ENCODE measurements at regions not wholly inside any gene's neighbourhood (a gene's known extent, or its start where the extent isn't known, plus 50 kb on each side); places are given as distances from the start of the nearest gene placed in this dataset.
A peak's percentile ranks its signal among the peaks of the same experiment; 100 is the strongest.

- Histone ChIP-seq H3K79me2 (ENCODE audit: insufficient read depth, low read length) (no peaks in the 10 kb centered on the region), H3K4me1 (ENCODE audit: insufficient read depth, low read length) (no peaks in the 10 kb centered on the region), H3K27ac (ENCODE audit: insufficient read length, low read depth, low read length) (no peak overlapping the region), H2BK120ac (ENCODE audit: low read depth, low read length, poor library complexity, severe bottlenecking) (no peak overlapping the region), H3T11ph (ENCODE audit: low read length) (no peak overlapping the region), H3K23me2 (ENCODE audit: insufficient read length, low read depth, low read length, poor library complexity, severe bottlenecking) (no peaks in the 10 kb centered on the region), H2BK20ac (ENCODE audit: low read depth, low read length, poor library complexity, severe bottlenecking) (no peak overlapping the region), H4K20me1 (ENCODE audit: control insufficient read depth, insufficient read depth, insufficient read length) (no peaks in the 10 kb centered on the region), H2AK5ac (ENCODE audit: insufficient read length, low read length) (no peak overlapping the region), H3K4ac (ENCODE audit: low read depth, low read length) (no peak overlapping the region), H3K18ac (ENCODE audit: insufficient read length, low read depth, low read length) (no peak overlapping the region), H3K79me1 (ENCODE audit: insufficient read depth, low read depth, low read length, poor library complexity, severe bottlenecking) (no peaks in the 10 kb centered on the region), H3K23ac (ENCODE audit: insufficient read length, low read depth, low read length) (no peak overlapping the region), H4K5ac (ENCODE audit: insufficient read length, low read depth, low read length) (no peak overlapping the region), H4K8ac (replicated peaks; ENCODE audit: insufficient read length, low read depth, low read length) (no peak overlapping the region), H3K14ac (ENCODE audit: insufficient read depth, low read length) (no peak overlapping the region), H2AFZ (ENCODE audit: low read length) (no peak overlapping the region), H4K91ac (ENCODE audit: insufficient read length, low read depth, low read length) (no peak overlapping the region), H3K9ac (ENCODE audit: extremely low read depth, insufficient read length, low read length) (no peak overlapping the region), H3K56ac (ENCODE audit: insufficient read length, low read depth, low read length) (no peak overlapping the region), H3K4me2 (ENCODE audit: insufficient read depth, insufficient read length, low read length) (no peak overlapping the region), H3K9me3 (ENCODE audit: control insufficient read depth, low read depth, low read length) (no peaks in the 10 kb centered on the region), H2BK12ac (ENCODE audit: insufficient read length, low read depth, low read length) (no peak overlapping the region), H3K27me3 (ENCODE audit: insufficient read depth, low read length) (no peaks in the 10 kb centered on the region), H2BK15ac (ENCODE audit: low read depth, low read length) (no peak overlapping the region), H2BK5ac (ENCODE audit: insufficient read length, low read length) (no peak overlapping the region)
- H3K27me3 Mint-ChIP-seq (ENCODE audit: low read depth) = peaks cover 1% of the 10 kb centered on the region
- no peak for DNase-seq
- H3K4me1 Mint-ChIP-seq = peaks cover 14 to 17% of the 10 kb centered on the region in 2 experiments
- TF ChIP-seq CTCF (conservative IDR thresholded peaks at IDR 0.05) = no peak
- no peak overlapping the region for H3K4me3 Mint-ChIP-seq
- H3K36me3 Mint-ChIP-seq (ENCODE audit: insufficient read depth in 1 of 3, low read depth in 3 of 3) = no peaks in the 10 kb centered on the region
- whole genome bisulfite sequencing (ENCODE audit: extremely low coverage, insufficient read length, low lambda C conversion rate) = no CpG with 5 or more reads among the region's 6 CpGs
- H3K27ac Mint-ChIP-seq = peak overlapping the region in 1 of 3 experiments; percentile 47; a peak in 1 of 7 replicates
- no peaks in the 10 kb centered on the region for H3K9me3 Mint-ChIP-seq
Observed at GRCh38 chr17:27984816-27985215, 57.7 kb upstream of the NLK start.

Measured in H9 (cell line).